Liver (tissue), 3 donors: ENCODE measurements at regions not wholly inside any gene's neighbourhood (a gene's known extent, or its start where the extent isn't known, plus 50 kb on each side); places are given as distances from the start of the nearest gene placed in this dataset.

Source experiments
- EGR1 ChIP-seq, 2 donors: IDR thresholded peaks; 2 replicates each; pipeline ENCODE4 v1.6.1; 2016 to 2018; ENCODE audit warnings: antibody characterized with exemption in 2 of 2, low read depth in 2 of 2
- FOXA1 ChIP-seq: IDR thresholded peaks from 2 replicates; pipeline ENCODE4 v1.6.1; 2016; ENCODE audit warnings: antibody characterized with exemption
- FOXA2 ChIP-seq: IDR thresholded peaks from 2 replicates; pipeline ENCODE4 v1.6.1; 2016; ENCODE audit warnings: antibody characterized with exemption
- GABPA ChIP-seq, 2 donors: IDR thresholded peaks in 1 of 2; conservative IDR thresholded peaks in 1 of 2; 2 replicates each; pipeline ENCODE4 v1.6.1; 2016; ENCODE audit warnings: antibody characterized with exemption in 2 of 2, mild to moderate bottlenecking in 1 of 2, moderate library complexity in 1 of 2
- MAX ChIP-seq: IDR thresholded peaks from 2 replicates; pipeline ENCODE4 v1.6.1; 2016; ENCODE audit warnings: antibody characterized with exemption
- NR2F2 ChIP-seq: IDR thresholded peaks from 2 replicates; pipeline ENCODE4 v1.6.1; 2016; ENCODE audit warnings: antibody characterized with exemption
- RXRA ChIP-seq, 2 donors: IDR thresholded peaks; 2 replicates each; pipeline ENCODE4 v1.6.1; 2017 to 2018; ENCODE audit warnings: antibody characterized with exemption in 2 of 2, mild to moderate bottlenecking in 1 of 2
- SP1 ChIP-seq: IDR thresholded peaks from 2 replicates; pipeline ENCODE4 v1.6.1; 2018; ENCODE audit warnings: antibody characterized with exemption, mild to moderate bottlenecking
- TAF1 ChIP-seq: conservative IDR thresholded peaks from 2 replicates; pipeline ENCODE4 v1.6.1; 2016; ENCODE audit warnings: antibody characterized with exemption, mild to moderate bottlenecking
- TF ChIP-seq, protein P1 (sequence below): fragments of 150-350 bp; IDR thresholded peaks from 2 replicates; pipeline ENCODE4 v1.5.1; 2017; ENCODE audit warnings: improper control_type of control experiment, low read depth, low read length; ENCODE audit not compliant: missing input control
- TF ChIP-seq, protein P2 (sequence below): IDR thresholded peaks from 2 replicates; pipeline ENCODE4 v1.6.1; 2016; ENCODE audit warnings: antibody characterized with exemption
- TF ChIP-seq, protein P3 (sequence below): IDR thresholded peaks from 2 replicates; pipeline ENCODE4 v1.6.1; 2016; ENCODE audit warnings: antibody characterized with exemption, mild to moderate bottlenecking
- donor health status: healthy.
- donor health status: healthy.

DNA sequence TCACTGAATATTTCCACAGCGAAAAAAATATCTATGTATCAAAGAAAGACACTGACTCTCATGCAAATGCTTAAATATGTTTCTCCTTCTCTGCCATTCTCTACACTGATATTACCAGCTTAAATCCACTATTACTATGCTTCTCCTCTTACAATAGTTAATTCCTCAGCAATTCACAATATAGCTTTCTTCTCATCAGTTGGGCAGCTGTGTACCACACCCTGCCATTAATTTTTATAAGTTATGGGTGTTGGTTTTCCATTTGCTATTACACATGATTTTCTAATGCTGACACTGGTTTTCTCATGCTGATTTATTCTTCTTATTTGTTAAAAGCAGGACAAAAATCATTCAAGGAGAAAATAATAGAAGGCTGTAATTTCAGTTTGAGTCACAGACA, 251.8 kb downstream of the TBX15 start:
- TF ChIP-seq SP1 (no peak), NR2F2 (no peak), TAF1 (no peak), FOXA2 (no peak), MAX (no peak), GABPA (IDR thresholded peaks at IDR 0.05 in 1 of 2, conservative IDR thresholded peaks at IDR 0.05 in 1 of 2) (no peak), FOXA1 (no peak), RXRA (IDR thresholded peaks at IDR 0.05) (no peak), EGR1 (IDR thresholded peaks at IDR 0.05; ENCODE audit: low read depth in 2 of 2) (no peak)
- TF ChIP-seq, protein P1, sequence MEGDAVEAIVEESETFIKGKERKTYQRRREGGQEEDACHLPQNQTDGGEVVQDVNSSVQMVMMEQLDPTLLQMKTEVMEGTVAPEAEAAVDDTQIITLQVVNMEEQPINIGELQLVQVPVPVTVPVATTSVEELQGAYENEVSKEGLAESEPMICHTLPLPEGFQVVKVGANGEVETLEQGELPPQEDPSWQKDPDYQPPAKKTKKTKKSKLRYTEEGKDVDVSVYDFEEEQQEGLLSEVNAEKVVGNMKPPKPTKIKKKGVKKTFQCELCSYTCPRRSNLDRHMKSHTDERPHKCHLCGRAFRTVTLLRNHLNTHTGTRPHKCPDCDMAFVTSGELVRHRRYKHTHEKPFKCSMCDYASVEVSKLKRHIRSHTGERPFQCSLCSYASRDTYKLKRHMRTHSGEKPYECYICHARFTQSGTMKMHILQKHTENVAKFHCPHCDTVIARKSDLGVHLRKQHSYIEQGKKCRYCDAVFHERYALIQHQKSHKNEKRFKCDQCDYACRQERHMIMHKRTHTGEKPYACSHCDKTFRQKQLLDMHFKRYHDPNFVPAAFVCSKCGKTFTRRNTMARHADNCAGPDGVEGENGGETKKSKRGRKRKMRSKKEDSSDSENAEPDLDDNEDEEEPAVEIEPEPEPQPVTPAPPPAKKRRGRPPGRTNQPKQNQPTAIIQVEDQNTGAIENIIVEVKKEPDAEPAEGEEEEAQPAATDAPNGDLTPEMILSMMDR: no peak
- TF ChIP-seq, protein P2, sequence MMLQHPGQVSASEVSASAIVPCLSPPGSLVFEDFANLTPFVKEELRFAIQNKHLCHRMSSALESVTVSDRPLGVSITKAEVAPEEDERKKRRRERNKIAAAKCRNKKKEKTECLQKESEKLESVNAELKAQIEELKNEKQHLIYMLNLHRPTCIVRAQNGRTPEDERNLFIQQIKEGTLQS: no peak
- TF ChIP-seq, protein P3, sequence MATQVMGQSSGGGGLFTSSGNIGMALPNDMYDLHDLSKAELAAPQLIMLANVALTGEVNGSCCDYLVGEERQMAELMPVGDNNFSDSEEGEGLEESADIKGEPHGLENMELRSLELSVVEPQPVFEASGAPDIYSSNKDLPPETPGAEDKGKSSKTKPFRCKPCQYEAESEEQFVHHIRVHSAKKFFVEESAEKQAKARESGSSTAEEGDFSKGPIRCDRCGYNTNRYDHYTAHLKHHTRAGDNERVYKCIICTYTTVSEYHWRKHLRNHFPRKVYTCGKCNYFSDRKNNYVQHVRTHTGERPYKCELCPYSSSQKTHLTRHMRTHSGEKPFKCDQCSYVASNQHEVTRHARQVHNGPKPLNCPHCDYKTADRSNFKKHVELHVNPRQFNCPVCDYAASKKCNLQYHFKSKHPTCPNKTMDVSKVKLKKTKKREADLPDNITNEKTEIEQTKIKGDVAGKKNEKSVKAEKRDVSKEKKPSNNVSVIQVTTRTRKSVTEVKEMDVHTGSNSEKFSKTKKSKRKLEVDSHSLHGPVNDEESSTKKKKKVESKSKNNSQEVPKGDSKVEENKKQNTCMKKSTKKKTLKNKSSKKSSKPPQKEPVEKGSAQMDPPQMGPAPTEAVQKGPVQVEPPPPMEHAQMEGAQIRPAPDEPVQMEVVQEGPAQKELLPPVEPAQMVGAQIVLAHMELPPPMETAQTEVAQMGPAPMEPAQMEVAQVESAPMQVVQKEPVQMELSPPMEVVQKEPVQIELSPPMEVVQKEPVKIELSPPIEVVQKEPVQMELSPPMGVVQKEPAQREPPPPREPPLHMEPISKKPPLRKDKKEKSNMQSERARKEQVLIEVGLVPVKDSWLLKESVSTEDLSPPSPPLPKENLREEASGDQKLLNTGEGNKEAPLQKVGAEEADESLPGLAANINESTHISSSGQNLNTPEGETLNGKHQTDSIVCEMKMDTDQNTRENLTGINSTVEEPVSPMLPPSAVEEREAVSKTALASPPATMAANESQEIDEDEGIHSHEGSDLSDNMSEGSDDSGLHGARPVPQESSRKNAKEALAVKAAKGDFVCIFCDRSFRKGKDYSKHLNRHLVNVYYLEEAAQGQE: no peak
